HG02678 (cell line): ENCODE measurements at regions not wholly inside any gene's neighbourhood (a gene's known extent, or its start where the extent isn't known, plus 50 kb on each side); places are given as distances from the start of the nearest gene placed in this dataset.

Experiments
- ATAC-seq: cut with Tn5 transposase; IDR thresholded peaks from one replicate; pipeline ENCODE4 v1.9.1; 2021; ENCODE audit warnings: mild to moderate bottlenecking, moderate library complexity; ENCODE audit not compliant: unreplicated experiment

GRCh38 chr2:196224756-196225155 lies 53.4 kb upstream of the STK17B start:
- peak; percentile 62 for ATAC-seq

- ATAC-seq: no peak
These were observed 53.8 kb upstream of the STK17B start for GRCh38 chr2:196225213-196225612.

- no peak for ATAC-seq
These were observed 54.8 kb upstream of the STK17B start for GRCh38 chr2:196226058-196226706.

GRCh38 chr2:196226707-196227065 lies 55.3 kb upstream of the STK17B start:
- ATAC-seq: no peak

- ATAC-seq: no peak
These were observed 57.6 kb upstream of the STK17B start for GRCh38 chr2:196229013-196229412.

GRCh38 chr2:196230061-196230854 lies 58.9 kb upstream of the STK17B start:
- ATAC-seq: no peak

GRCh38 chr2:196233021-196233804 lies 61.8 kb upstream of the STK17B start:
- peak; percentile 11 for ATAC-seq

GRCh38 chr2:196233805-196234475 lies 62.6 kb upstream of the STK17B start:
- peak; percentile 81 for ATAC-seq

- peak; percentile 44 for ATAC-seq
These were observed 63.3 kb upstream of the STK17B start for GRCh38 chr2:196234672-196235071.

- ATAC-seq: no peak
These were observed 67.5 kb upstream of the STK17B start for GRCh38 chr2:196238836-196239380.

- peak; percentile 84 for ATAC-seq
These were observed 68.5 kb upstream of the STK17B start for GRCh38 chr2:196239622-196240587.

GRCh38 chr2:196241175-196241574 lies 69.8 kb upstream of the STK17B start:
- ATAC-seq: no peak

- peak; percentile 80 for ATAC-seq
These were observed 70.8 kb upstream of the STK17B start for GRCh38 chr2:196242131-196242620.

GRCh38 chr2:196244516-196244915 lies 73.1 kb upstream of the STK17B start:
- no peak for ATAC-seq

GRCh38 chr2:196244966-196245365 lies 73.6 kb upstream of the STK17B start:
- no peak for ATAC-seq

- no peak for ATAC-seq
These were observed 74.2 kb upstream of the STK17B start for GRCh38 chr2:196245378-196246140.

- no peak for ATAC-seq
These were observed 76.0 kb upstream of the STK17B start for GRCh38 chr2:196247114-196247975.

- ATAC-seq: no peak
These were observed 76.5 kb upstream of the STK17B start for GRCh38 chr2:196247976-196248280.
